Testis (tissue), 2 donors: ENCODE measurements at regions not wholly inside any gene's neighbourhood (a gene's known extent, or its start where the extent isn't known, plus 50 kb on each side); places are given as distances from the start of the nearest gene placed in this dataset.

ENCODE experiments used
- CTCF ChIP-seq, 3 experiments: fragments of 450-650 bp in 2 of 3; fragments of 200-600 bp in 1 of 3; sonication (generic) in 1 of 3; IDR thresholded peaks; one replicate each; pipeline ENCODE4 v1.5.1; 2016 to 2019; ENCODE audit warnings: antibody characterized with exemption in 3 of 3, mild to moderate bottlenecking in 2 of 3, moderate library complexity in 1 of 3
- POLR2A ChIP-seq: fragments of 450-650 bp; IDR thresholded peaks from one replicate; pipeline ENCODE4 v1.6.1; 2017; ENCODE audit warnings: antibody characterized with exemption, mild to moderate bottlenecking, moderate library complexity

- TF ChIP-seq CTCF (IDR thresholded peaks at IDR 0.05) (no peak), POLR2A (no peak)
Observed at GRCh38 chr1:83531521-83532309, 467.2 kb downstream of the TTLL7 start.
